H1 (cell line): ENCODE measurements at regions not wholly inside any gene's neighbourhood (a gene's known extent, or its start where the extent isn't known, plus 50 kb on each side); places are given as distances from the start of the nearest gene placed in this dataset.

Experiments used
- CTCF ChIA-PET: fragments of 300-600 bp; sonication (Branson Sonifier 250); formaldehyde crosslinking; loops from one replicate; lab custom pipeline; 2021; ENCODE audit not compliant: partially characterized antibody; lab: Charles Lee
- POLR2A ChIA-PET: fragments of 300-600 bp; sonication (Branson Sonifier 250); formaldehyde crosslinking; loops from one replicate; lab custom pipeline; 2021; ENCODE audit warnings: inconsistent platforms; ENCODE audit not compliant: partially characterized antibody; lab: Charles Lee
- DNase-seq, 2 experiments: peaks; one replicate each; pipeline versions ENCODE4 v3.0.0 to v3.0.0-alpha.2; 2010 to 2022; ENCODE audit warnings: low spot score in 2 of 2, low read depth in 1 of 2, mixed read lengths in 1 of 2
- FAIRE-seq: peaks from 2 replicates; lab custom pipeline; 2011; peaks lifted over from hg19 to GRCh38; lab: Jason Lieb, UNC
- H2AFZ ChIP-seq: 2 replicates; pipeline ENCODE4 v1.8.1; 2012; ENCODE audit warnings: low read length, inconsistent platforms
- H2AK5ac ChIP-seq: 2 replicates; pipeline ENCODE4 v1.6.1; 2013; ENCODE audit warnings: low read depth, low read length
- H2BK120ac ChIP-seq: replicated peaks from 2 replicates; pipeline ENCODE3; 2013; ENCODE audit warnings: low read depth, low read length, inconsistent platforms
- H2BK12ac ChIP-seq: 2 replicates; pipeline ENCODE4 v1.6.1; 2013; ENCODE audit warnings: low read depth, low read length
- H2BK15ac ChIP-seq: 2 replicates; pipeline ENCODE4 v1.6.1; 2013; ENCODE audit warnings: low read length
- H2BK20ac ChIP-seq: 2 replicates; pipeline ENCODE4 v1.6.1; 2013; ENCODE audit warnings: low read length
- H2BK5ac ChIP-seq: 2 replicates; pipeline ENCODE4 v1.6.1; 2013; ENCODE audit warnings: low read depth, low read length
- H3K14ac ChIP-seq: 2 replicates; pipeline ENCODE4 v1.6.1; 2013; ENCODE audit warnings: inconsistent platforms; ENCODE audit not compliant: insufficient read length
- H3K18ac ChIP-seq: 2 replicates; pipeline ENCODE4 v1.6.1; 2013; ENCODE audit warnings: low read length; ENCODE audit errors: extremely low read depth
- H3K23ac ChIP-seq: 2 replicates; pipeline ENCODE4 v1.6.1; 2013; ENCODE audit warnings: inconsistent platforms; ENCODE audit not compliant: insufficient read length
- H3K23me2 ChIP-seq: 2 replicates; pipeline ENCODE4 v1.6.1; 2013; ENCODE audit warnings: low read depth, low read length
- H3K27ac ChIP-seq: 2 replicates; pipeline ENCODE4 v1.6.1; 2011; ENCODE audit warnings: low read depth, low read length, inconsistent platforms
- H3K27me3 ChIP-seq, 4 experiments: replicated peaks in 1 of 4; 1 replicate in 1 of 4; 2 replicates in 3 of 4; pipeline versions ENCODE4 v1.6.1 to v1.8.1; 2011 to 2013; ENCODE audit warnings: low read length in 3 of 4, mild to moderate bottlenecking in 3 of 4, inconsistent platforms in 2 of 4, mixed read lengths in 2 of 4, moderate library complexity in 1 of 4; ENCODE audit not compliant: control insufficient read depth in 3 of 4, insufficient read depth in 3 of 4; ENCODE audit errors: extremely low read depth in 1 of 4
- H3K36me3 ChIP-seq, 4 experiments: 2 replicates each; pipeline versions ENCODE4 v1.6.1 to v1.8.1; 2011 to 2013; ENCODE audit warnings: mild to moderate bottlenecking in 4 of 4, low read length in 3 of 4, moderate library complexity in 2 of 4, control low read depth in 1 of 4, inconsistent platforms in 1 of 4; ENCODE audit not compliant: insufficient read depth in 4 of 4, control insufficient read depth in 2 of 4
- H3K4ac ChIP-seq: replicated peaks from 2 replicates; pipeline ENCODE3; 2013; ENCODE audit warnings: low read length, low read depth, mixed read lengths, inconsistent platforms; ENCODE audit not compliant: insufficient read length
- H3K4me1 ChIP-seq, 4 experiments: replicated peaks in 1 of 4; 1 replicate in 1 of 4; 2 replicates in 3 of 4; pipeline versions ENCODE4 v1.6.1 to v1.8.1; 2011 to 2013; ENCODE audit warnings: low read length in 3 of 4, inconsistent platforms in 2 of 4, mixed read lengths in 1 of 4; ENCODE audit not compliant: insufficient read depth in 4 of 4, control insufficient read depth in 3 of 4
- H3K4me2 ChIP-seq, 2 experiments: 2 replicates each; pipeline versions ENCODE4 v1.6.1 to v1.8.1; 2011 to 2013; ENCODE audit warnings: low read depth in 2 of 2, low read length in 2 of 2, control low read depth in 1 of 2, inconsistent platforms in 1 of 2, mild to moderate bottlenecking in 1 of 2; ENCODE audit not compliant: insufficient read depth in 1 of 2
- H3K4me3 ChIP-seq, 4 experiments: fragments of 200-600, 300-600 bp in 1 of 4; sonication (generic), shearing (Covaris generic), sonication (Bioruptor Twin) in 1 of 4; 2 replicates each; pipeline versions ENCODE4 v1.5.1 to v1.8.1; 2011 to 2016; ENCODE audit warnings: low read length in 4 of 4, low read depth in 3 of 4, control low read depth in 2 of 4, inconsistent platforms in 2 of 4, mild to moderate bottlenecking in 2 of 4, mixed read lengths in 1 of 4, moderate library complexity in 1 of 4; ENCODE audit not compliant: insufficient read depth in 2 of 4; ENCODE audit errors: extremely low read depth in 1 of 4
- H3K56ac ChIP-seq: replicated peaks from 2 replicates; pipeline ENCODE3; 2013; ENCODE audit warnings: low read depth, mild to moderate bottlenecking, mixed read lengths, low read length, inconsistent platforms; ENCODE audit not compliant: insufficient read length
- H3K79me1 ChIP-seq: 2 replicates; pipeline ENCODE4 v1.6.1; 2013; ENCODE audit warnings: low read depth, low read length, control low read depth
- H3K79me2 ChIP-seq, 2 experiments: 2 replicates each; pipeline versions ENCODE4 v1.6.1 to v1.8.1; 2012 to 2013; ENCODE audit warnings: low read length in 2 of 2, mild to moderate bottlenecking in 2 of 2, inconsistent platforms in 1 of 2; ENCODE audit not compliant: insufficient read depth in 2 of 2, control insufficient read depth in 1 of 2
- H3K9ac ChIP-seq, 4 experiments: replicated peaks in 1 of 4; 1 replicate in 1 of 4; 2 replicates in 3 of 4; pipeline versions ENCODE4 v1.6.1 to v1.8.1; 2011 to 2013; ENCODE audit warnings: low read depth in 3 of 4, low read length in 3 of 4, control low read depth in 2 of 4, mild to moderate bottlenecking in 2 of 4, moderate library complexity in 2 of 4, inconsistent platforms in 1 of 4; ENCODE audit errors: extremely low read depth in 1 of 4
- H3K9me3 ChIP-seq, 2 experiments: 2 replicates each; pipeline versions ENCODE4 v1.6.1 to v1.8.1; 2012 to 2013; ENCODE audit warnings: mild to moderate bottlenecking in 2 of 2, moderate library complexity in 2 of 2, control low read depth in 1 of 2, inconsistent platforms in 1 of 2, low read depth in 1 of 2, low read length in 1 of 2, mixed read lengths in 1 of 2; ENCODE audit not compliant: insufficient read depth in 2 of 2
- H4K20me1 ChIP-seq, 2 experiments: replicated peaks in 1 of 2; 2 replicates each; pipeline versions ENCODE3 to v1.8.1; 2011 to 2013; ENCODE audit warnings: inconsistent platforms in 2 of 2, low read length in 2 of 2, mild to moderate bottlenecking in 1 of 2; ENCODE audit not compliant: insufficient read depth in 2 of 2, control insufficient read depth in 1 of 2
- H4K5ac ChIP-seq: 2 replicates; pipeline ENCODE4 v1.6.1; 2013; ENCODE audit warnings: low read length, low read depth, mixed read lengths, inconsistent platforms; ENCODE audit not compliant: insufficient read length
- H4K8ac ChIP-seq: 2 replicates; pipeline ENCODE4 v1.8.0; 2013; ENCODE audit warnings: mild to moderate bottlenecking, moderate library complexity, low read length, inconsistent platforms; ENCODE audit not compliant: insufficient read depth; ENCODE audit errors: extremely low read depth
- H4K91ac ChIP-seq: replicated peaks from 2 replicates; pipeline ENCODE3; 2013; ENCODE audit warnings: low read length, mixed read lengths, inconsistent platforms; ENCODE audit not compliant: insufficient read length
- EGR1 ChIP-seq: IDR thresholded peaks from 2 replicates; pipeline ENCODE4 v1.6.1; 2011; ENCODE audit warnings: low read depth, low read length, borderline replicate concordance
- KDM4A ChIP-seq: IDR thresholded peaks from one replicate; pipeline ENCODE4 v1.7.1; 2012; ENCODE audit warnings: low read depth, mild to moderate bottlenecking, moderate library complexity, low read length, inconsistent platforms; ENCODE audit not compliant: severe bottlenecking
- RXRA ChIP-seq: IDR thresholded peaks from 2 replicates; pipeline ENCODE4 v1.6.1; 2011; ENCODE audit warnings: low read depth, mild to moderate bottlenecking, low read length, moderate library complexity; ENCODE audit not compliant: insufficient read depth
- TAF1 ChIP-seq: IDR thresholded peaks from 2 replicates; pipeline ENCODE4 v1.6.1; 2011; ENCODE audit warnings: mild to moderate bottlenecking, low read depth, low read length
- YY1 ChIP-seq: IDR thresholded peaks from 2 replicates; pipeline ENCODE4 v1.6.1; 2011; ENCODE audit warnings: low read depth, mild to moderate bottlenecking, low read length
- WGBS, 2 experiments: shearing (Covaris generic) in 1 of 2; methylation state at CpG; one replicate each; pipeline versions ENCODE4 v1.1.6 to v1.1.7; 2013 to 2015; ENCODE audit warnings: low lambda C conversion rate in 2 of 2, mixed read lengths in 2 of 2, inconsistent platforms in 1 of 2, low coverage in 1 of 2, missing lambda C conversion rate in 1 of 2; ENCODE audit not compliant: insufficient replicate concordance in 2 of 2, insufficient coverage in 1 of 2, insufficient read length in 1 of 2; ENCODE audit errors: extremely low coverage in 1 of 2, missing lambda C conversion rate in 1 of 2; 5-methylcytosine and 5-hydroxymethylcytosine counted together
- TF ChIP-seq, protein P1 (sequence below): IDR thresholded peaks from 2 replicates; pipeline ENCODE4 v1.6.1; 2011; ENCODE audit warnings: low read depth, mild to moderate bottlenecking, low read length; ENCODE audit not compliant: insufficient read depth

DNA sequence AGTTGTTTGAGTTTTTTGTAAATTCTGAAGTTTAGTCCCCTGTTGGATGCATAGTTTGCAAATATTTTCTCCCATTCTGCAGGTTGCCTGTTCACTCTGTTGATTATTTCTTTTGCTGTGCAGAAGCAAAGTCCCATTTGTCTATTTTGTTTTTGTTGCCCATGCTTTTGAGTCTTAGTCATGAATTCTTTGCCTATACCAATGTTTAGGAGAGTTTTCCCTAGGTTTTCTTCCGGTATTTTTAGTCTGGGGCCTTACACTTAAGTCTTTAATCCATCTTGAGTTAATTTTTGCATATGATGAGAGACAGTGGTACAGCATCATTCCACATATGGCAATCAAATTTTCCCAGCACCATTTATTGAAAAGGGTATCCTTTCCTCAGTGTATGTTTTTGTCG, 405.8 kb upstream of the RPS6KA3 start:
- Histone ChIP-seq H3K18ac (no peak overlapping the region), H3K79me2 (no peaks in the 10 kb centered on the region), H3K9ac (no peak overlapping the region), H3K27me3 (no peaks in the 10 kb centered on the region), H3K4me3 (no peak overlapping the region), H3K79me1 (no peaks in the 10 kb centered on the region), H4K5ac (no peak overlapping the region), H3K4me2 (no peak overlapping the region), H4K20me1 (no peaks in the 10 kb centered on the region), H2BK15ac (no peak overlapping the region), H4K91ac (no peak overlapping the region), H3K9me3 (no peaks in the 10 kb centered on the region), H3K4ac (no peak overlapping the region), H3K4me1 (no peaks in the 10 kb centered on the region), H2BK12ac (no peak overlapping the region), H4K8ac (no peak overlapping the region), H3K14ac (no peak overlapping the region), H2AK5ac (no peak overlapping the region), H3K56ac (no peak overlapping the region), H2AFZ (no peak overlapping the region), H2BK20ac (no peak overlapping the region), H2BK5ac (no peak overlapping the region), H2BK120ac (no peak overlapping the region), H3K36me3 (no peaks in the 10 kb centered on the region), H3K23me2 (no peaks in the 10 kb centered on the region), H3K23ac (no peak overlapping the region), H3K27ac (no peak overlapping the region)
- no peak for FAIRE-seq
- no peak for DNase-seq
- CTCF ChIA-PET, result no interaction called here
- 94% methylated on average over 2 of the region's 2 CpGs; no CpG with 5 or more reads in 1 of the 2 experiments for WGBS, 2 experiments
- POLR2A ChIA-PET, result no interaction called here
- TF ChIP-seq YY1, result no peak
- TF ChIP-seq, protein P1, sequence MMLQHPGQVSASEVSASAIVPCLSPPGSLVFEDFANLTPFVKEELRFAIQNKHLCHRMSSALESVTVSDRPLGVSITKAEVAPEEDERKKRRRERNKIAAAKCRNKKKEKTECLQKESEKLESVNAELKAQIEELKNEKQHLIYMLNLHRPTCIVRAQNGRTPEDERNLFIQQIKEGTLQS, result no peak
- TF ChIP-seq EGR1, result no peak
- TF ChIP-seq KDM4A, result no peak
- TF ChIP-seq TAF1, result no peak
- TF ChIP-seq RXRA, result no peak
